ENCODE measurements at regions not wholly inside any gene's neighbourhood (a gene's known extent, or its start where the extent isn't known, plus 50 kb on each side); places are given as distances from the start of the nearest gene placed in this dataset.

DNA sequence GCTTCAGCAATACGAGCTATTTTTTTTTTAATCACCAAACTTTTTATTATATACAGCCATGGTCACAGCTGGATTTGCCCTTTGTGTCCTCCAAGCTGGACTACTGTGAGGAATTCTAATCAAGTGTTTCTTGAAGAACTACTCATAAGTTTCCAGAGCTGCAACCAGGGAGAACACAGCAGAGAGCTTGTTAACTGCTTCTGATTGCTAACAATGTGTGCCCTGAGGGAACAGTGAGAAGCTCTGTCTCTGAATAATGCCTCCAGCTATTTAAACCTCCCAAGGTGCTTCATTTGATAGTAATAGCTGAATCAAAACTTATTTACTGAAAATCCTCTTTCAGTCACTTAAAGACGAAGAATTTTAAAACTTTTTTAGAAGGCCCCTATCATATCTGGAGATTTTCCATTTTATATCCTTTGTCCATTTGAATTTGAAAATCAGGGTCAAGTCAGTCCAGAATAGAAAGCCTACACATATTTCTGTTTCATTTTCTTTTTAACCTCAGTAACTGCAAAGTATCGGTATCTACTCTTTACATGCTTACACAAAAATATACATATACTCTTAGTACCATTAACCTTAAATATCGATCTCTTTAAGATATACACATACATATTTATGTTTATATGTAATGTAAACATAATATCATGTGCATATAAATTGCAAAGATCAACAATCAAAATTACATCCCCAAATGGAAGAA lies 1024.2 kb downstream of the GRM8 start:
- no peak for DNase-seq
- Histone ChIP-seq H3K4me1 (no peaks in the 10 kb centered on the region), H3K27me3 (ENCODE audit: low read depth) (no peaks in the 10 kb centered on the region), H3K36me3 (no peaks in the 10 kb centered on the region), H3K9me3 (replicated peaks) (no peaks in the 10 kb centered on the region), H3K27ac (replicated peaks) (no peak overlapping the region), H3K4me3 (no peak overlapping the region)
- TF ChIP-seq, protein P1, sequence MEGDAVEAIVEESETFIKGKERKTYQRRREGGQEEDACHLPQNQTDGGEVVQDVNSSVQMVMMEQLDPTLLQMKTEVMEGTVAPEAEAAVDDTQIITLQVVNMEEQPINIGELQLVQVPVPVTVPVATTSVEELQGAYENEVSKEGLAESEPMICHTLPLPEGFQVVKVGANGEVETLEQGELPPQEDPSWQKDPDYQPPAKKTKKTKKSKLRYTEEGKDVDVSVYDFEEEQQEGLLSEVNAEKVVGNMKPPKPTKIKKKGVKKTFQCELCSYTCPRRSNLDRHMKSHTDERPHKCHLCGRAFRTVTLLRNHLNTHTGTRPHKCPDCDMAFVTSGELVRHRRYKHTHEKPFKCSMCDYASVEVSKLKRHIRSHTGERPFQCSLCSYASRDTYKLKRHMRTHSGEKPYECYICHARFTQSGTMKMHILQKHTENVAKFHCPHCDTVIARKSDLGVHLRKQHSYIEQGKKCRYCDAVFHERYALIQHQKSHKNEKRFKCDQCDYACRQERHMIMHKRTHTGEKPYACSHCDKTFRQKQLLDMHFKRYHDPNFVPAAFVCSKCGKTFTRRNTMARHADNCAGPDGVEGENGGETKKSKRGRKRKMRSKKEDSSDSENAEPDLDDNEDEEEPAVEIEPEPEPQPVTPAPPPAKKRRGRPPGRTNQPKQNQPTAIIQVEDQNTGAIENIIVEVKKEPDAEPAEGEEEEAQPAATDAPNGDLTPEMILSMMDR (IDR thresholded peaks at IDR 0.05; ENCODE audit: borderline replicate concordance) = no peak
- intact Hi-C loops (cut with micrococcal nuclease) = no loop called here

DNA sequence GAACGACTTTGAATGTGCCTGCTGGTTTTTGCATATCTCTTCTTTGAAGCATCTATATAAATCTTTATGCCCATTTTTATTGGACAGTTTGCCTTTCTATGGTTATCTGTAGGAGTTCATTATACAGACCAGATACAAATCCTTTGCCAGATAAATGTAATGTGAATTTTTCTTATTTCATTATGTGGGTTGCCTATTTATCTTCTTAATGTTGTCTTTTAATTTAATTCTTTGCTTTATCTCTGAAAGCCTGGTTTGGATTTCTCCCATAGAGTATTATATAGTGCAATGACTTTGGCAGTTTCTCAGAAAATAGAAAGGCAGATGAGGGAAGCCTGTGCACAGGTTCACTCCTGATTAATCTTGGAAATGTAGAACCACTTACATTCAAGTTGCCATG lies 1025.1 kb downstream of the GRM8 start:
- Histone ChIP-seq H3K27ac (replicated peaks) (no peak overlapping the region), H3K4me3 (no peak overlapping the region), H3K9me3 (replicated peaks) (no peaks in the 10 kb centered on the region), H3K27me3 (ENCODE audit: low read depth) (no peaks in the 10 kb centered on the region), H3K4me1 (no peaks in the 10 kb centered on the region), H3K36me3 (no peaks in the 10 kb centered on the region)
- TF ChIP-seq, protein P1 (IDR thresholded peaks at IDR 0.05; ENCODE audit: borderline replicate concordance) = no peak
- DNase-seq = no peak
- intact Hi-C loops (cut with micrococcal nuclease) = no loop called here

DNA sequence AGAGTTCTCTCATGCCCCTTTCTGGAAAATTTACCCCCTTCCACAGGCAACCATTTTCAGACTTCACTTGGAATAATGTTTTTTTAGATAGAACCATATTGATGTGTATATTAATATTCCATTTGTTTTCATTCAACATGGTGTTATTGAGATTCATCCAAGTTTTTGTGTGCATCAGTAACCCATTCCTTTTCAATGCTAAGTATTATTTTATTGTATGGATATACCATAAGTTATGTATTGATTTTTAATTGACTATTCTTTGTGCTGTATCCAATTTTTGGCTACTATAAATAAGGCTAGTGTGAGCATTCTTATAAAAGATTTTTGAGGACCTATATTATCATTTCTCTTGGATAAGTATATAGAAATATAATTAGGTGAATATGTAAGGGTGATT lies 1025.7 kb downstream of the GRM8 start:
- Histone ChIP-seq H3K4me1 (no peaks in the 10 kb centered on the region), H3K27me3 (ENCODE audit: low read depth) (no peaks in the 10 kb centered on the region), H3K36me3 (no peaks in the 10 kb centered on the region), H3K27ac (replicated peaks) (no peak overlapping the region), H3K4me3 (no peak overlapping the region), H3K9me3 (replicated peaks) (no peaks in the 10 kb centered on the region)
- intact Hi-C loops (cut with micrococcal nuclease) = no loop called here
- TF ChIP-seq, protein P1 (IDR thresholded peaks at IDR 0.05; ENCODE audit: borderline replicate concordance) = no peak
- no peak for DNase-seq

DNA sequence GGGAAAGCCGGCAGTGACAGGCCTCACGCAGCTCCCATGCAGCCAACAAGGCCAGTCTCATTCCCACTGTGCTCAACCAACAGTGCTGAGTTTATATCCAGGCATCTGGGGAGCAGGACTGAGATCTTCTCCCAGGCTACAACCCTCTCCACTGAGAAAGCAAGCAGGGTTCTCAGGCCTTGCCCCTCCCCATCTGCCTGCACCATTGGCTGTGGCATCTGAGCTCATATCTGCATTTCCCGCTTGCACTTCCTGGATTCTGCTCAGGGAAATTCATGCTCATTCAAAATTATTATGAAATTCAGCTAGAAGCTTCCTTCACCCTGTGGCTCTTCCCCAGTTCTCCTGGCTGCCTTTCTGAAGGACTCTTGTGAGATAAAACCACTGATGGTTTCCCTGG lies 1029.0 kb downstream of the GRM8 start:
- no peaks in the 10 kb centered on the region for H3K27me3 ChIP-seq (ENCODE audit: low read depth)
- H3K4me1 ChIP-seq = no peaks in the 10 kb centered on the region
- intact Hi-C loops (cut with micrococcal nuclease) = no loop called here
- H3K27ac ChIP-seq (replicated peaks) = no peak overlapping the region
- no peak overlapping the region for H3K4me3 ChIP-seq
- no peaks in the 10 kb centered on the region for H3K36me3 ChIP-seq
- H3K9me3 ChIP-seq (replicated peaks) = peaks cover 16% of the 10 kb centered on the region
- DNase-seq = no peak
- TF ChIP-seq, protein P1 (IDR thresholded peaks at IDR 0.05; ENCODE audit: borderline replicate concordance) = no peak

DNA sequence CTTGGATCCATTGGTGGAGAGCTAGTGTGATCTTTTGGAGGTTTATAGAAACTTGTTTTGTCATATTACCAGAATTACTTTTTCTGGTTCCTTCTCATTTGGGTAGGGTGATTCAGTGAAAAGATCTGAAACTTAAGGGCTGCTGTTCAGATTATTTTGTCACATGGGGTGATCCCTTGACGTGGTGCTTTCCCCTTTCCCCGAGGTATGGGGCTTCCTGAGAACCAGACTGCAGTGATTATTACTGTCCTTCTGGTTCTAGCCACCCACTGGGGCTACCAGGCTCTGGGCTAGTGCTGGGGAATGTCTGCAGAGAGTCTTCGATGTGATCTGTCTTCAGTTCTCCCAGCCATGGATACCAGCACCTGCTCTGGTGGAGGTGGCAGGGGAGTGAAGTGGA lies 1030.0 kb downstream of the GRM8 start:
- peaks cover 16% of the 10 kb centered on the region for H3K9me3 ChIP-seq (replicated peaks)
- H3K4me1 ChIP-seq = no peaks in the 10 kb centered on the region
- TF ChIP-seq, protein P1 (IDR thresholded peaks at IDR 0.05; ENCODE audit: borderline replicate concordance) = no peak
- no peaks in the 10 kb centered on the region for H3K36me3 ChIP-seq
- intact Hi-C loops (cut with micrococcal nuclease) = no loop called here
- DNase-seq = no peak
- H3K4me3 ChIP-seq = no peak overlapping the region
- H3K27ac ChIP-seq (replicated peaks) = no peak overlapping the region
- H3K27me3 ChIP-seq (ENCODE audit: low read depth) = no peaks in the 10 kb centered on the region
